SK-N-SH treated with all-trans-retinoic acid at 6 μM for 48 hours (cell line): ENCODE measurements at regions not wholly inside any gene's neighbourhood (a gene's known extent, or its start where the extent isn't known, plus 50 kb on each side); places are given as distances from the start of the nearest gene placed in this dataset.

ENCODE experiments used
- ATAC-seq: fragments of 200-7000 bp; cut with Tn5 transposase; 3 replicates; pipeline ENCODE4 v1.9.1; 2020; ENCODE audit warnings: mild to moderate bottlenecking, moderate library complexity
- ARNTL ChIP-seq: fragments of 450-650 bp; formaldehyde crosslinking; IDR thresholded peaks from 2 replicates; pipeline ENCODE4 v1.5.0; 2020; ENCODE audit warnings: low read depth, mild to moderate bottlenecking, moderate library complexity, borderline replicate concordance
- BACH2 ChIP-seq: fragments of 250-450 bp; sonication (Bioruptor Pico); IDR thresholded peaks from 2 replicates; pipeline ENCODE4 v1.9.0; 2021; ENCODE audit warnings: mild to moderate bottlenecking, borderline replicate concordance
- CSDC2 ChIP-seq: fragments of 250-450 bp; sonication (Bioruptor Pico); IDR thresholded peaks from 2 replicates; pipeline ENCODE4 v1.5.0; 2020; ENCODE audit warnings: mild to moderate bottlenecking, moderate library complexity
- ESRRG ChIP-seq: fragments of 250-450 bp; sonication (Bioruptor Pico); IDR thresholded peaks from 2 replicates; pipeline ENCODE4 v1.6.1; 2021; ENCODE audit warnings: mild to moderate bottlenecking
- GLIS3 ChIP-seq: fragments of 250-450 bp; sonication (Bioruptor Pico); IDR thresholded peaks from 2 replicates; pipeline ENCODE4 v1.5.0; 2020; ENCODE audit warnings: mild to moderate bottlenecking, moderate library complexity
- ISL1 ChIP-seq: fragments of 250-450 bp; sonication (Bioruptor Pico); IDR thresholded peaks from 2 replicates; pipeline ENCODE4 v2.1.2; 2022; ENCODE audit warnings: mild to moderate bottlenecking, moderate library complexity
- OSR1 ChIP-seq: fragments of 250-450 bp; sonication (Bioruptor Pico); IDR thresholded peaks from 2 replicates; pipeline ENCODE4 v1.8.0; 2022; ENCODE audit warnings: moderate library complexity, mild to moderate bottlenecking, inconsistent platforms
- PPARA ChIP-seq: fragments of 250-450 bp; sonication (Bioruptor Pico); IDR thresholded peaks from 2 replicates; pipeline ENCODE4 v1.5.0; 2020; ENCODE audit warnings: mild to moderate bottlenecking, borderline replicate concordance
- RARB ChIP-seq: fragments of 250-450 bp; sonication (Bioruptor Pico); IDR thresholded peaks from 2 replicates; pipeline ENCODE4 v1.8.0; 2021; ENCODE audit warnings: mild to moderate bottlenecking, moderate library complexity
- SNAI2 ChIP-seq: fragments of 250-450 bp; sonication (Bioruptor Pico); IDR thresholded peaks from 2 replicates; pipeline ENCODE4 v1.5.0; 2020; ENCODE audit warnings: mild to moderate bottlenecking, moderate library complexity
- TCF4 ChIP-seq: fragments of 250-450 bp; sonication (Bioruptor Pico); IDR thresholded peaks from 2 replicates; pipeline ENCODE4 v1.8.0; 2021; ENCODE audit warnings: mild to moderate bottlenecking, moderate library complexity, borderline replicate concordance
- TOX ChIP-seq: fragments of 250-450 bp; sonication (Bioruptor Pico); IDR thresholded peaks from 2 replicates; pipeline ENCODE4 v1.8.0; 2021; ENCODE audit warnings: mild to moderate bottlenecking, moderate library complexity, borderline replicate concordance
- ZC3H10 ChIP-seq: fragments of 250-450 bp; sonication (Bioruptor Pico); IDR thresholded peaks from 2 replicates; pipeline ENCODE4 v1.5.1; 2021; ENCODE audit warnings: mild to moderate bottlenecking, moderate library complexity
- ZFP3 ChIP-seq: fragments of 250-450 bp; sonication (Bioruptor Pico); IDR thresholded peaks from 2 replicates; pipeline ENCODE4 v1.5.0; 2020; ENCODE audit warnings: mild to moderate bottlenecking, moderate library complexity
- ZFP30 ChIP-seq: fragments of 450-650 bp; formaldehyde crosslinking; IDR thresholded peaks from 2 replicates; pipeline ENCODE4 v1.5.0; 2022; ENCODE audit warnings: mild to moderate bottlenecking, moderate library complexity
- ZNF565 ChIP-seq: fragments of 450-650 bp; formaldehyde crosslinking; conservative IDR thresholded peaks from 2 replicates; pipeline ENCODE4 v1.5.0; 2020; ENCODE audit warnings: low read depth, mild to moderate bottlenecking, moderate library complexity
- ZNF70 ChIP-seq: fragments of 450-650 bp; formaldehyde crosslinking; IDR thresholded peaks from 2 replicates; pipeline ENCODE4 v1.5.0; 2020; ENCODE audit warnings: mild to moderate bottlenecking, moderate library complexity
- ZNF8 ChIP-seq: fragments of 450-650 bp; formaldehyde crosslinking; IDR thresholded peaks from 2 replicates; pipeline ENCODE4 v1.5.0; 2020; ENCODE audit warnings: mild to moderate bottlenecking, moderate library complexity
- TF ChIP-seq, protein P1 (sequence below): fragments of 250-450 bp; sonication (Bioruptor Pico); IDR thresholded peaks from 2 replicates; pipeline ENCODE4 v1.5.1; 2020; ENCODE audit warnings: low read depth, mild to moderate bottlenecking, moderate library complexity
- TF ChIP-seq, protein P2 (sequence below): fragments of 250-450 bp; sonication (Bioruptor Pico); IDR thresholded peaks from 2 replicates; pipeline ENCODE4 v1.5.1; 2021; ENCODE audit warnings: mild to moderate bottlenecking, moderate library complexity
- TF ChIP-seq, protein P3 (sequence below): fragments of 250-450 bp; sonication (Bioruptor Pico); IDR thresholded peaks from 2 replicates; pipeline ENCODE4 v1.8.0; 2020; ENCODE audit warnings: mild to moderate bottlenecking, moderate library complexity, borderline replicate concordance
- TF ChIP-seq, protein P4 (sequence below): fragments of 250-450 bp; sonication (Bioruptor Pico); IDR thresholded peaks from 2 replicates; pipeline ENCODE4 v1.8.0; 2021; ENCODE audit warnings: low read depth, mild to moderate bottlenecking, moderate library complexity, borderline replicate concordance

DNA sequence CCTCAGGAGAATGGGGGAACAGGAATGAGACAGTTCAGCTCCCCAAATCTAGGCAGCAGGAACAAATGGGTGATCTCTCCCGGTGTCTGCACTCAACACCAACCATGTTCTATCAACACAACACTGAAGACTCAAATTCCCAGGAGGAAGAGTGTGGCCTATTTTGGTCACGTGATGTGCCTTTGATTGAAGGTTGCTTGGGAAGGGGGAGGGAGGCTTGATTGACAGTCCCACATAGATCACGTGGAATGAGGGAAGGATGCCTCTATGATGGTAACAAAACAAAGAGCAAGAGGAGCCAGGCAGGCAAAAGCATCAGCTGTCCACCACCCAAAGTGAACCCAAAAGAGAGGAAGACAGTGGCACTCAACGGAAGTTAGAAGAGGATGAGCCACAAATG lies 364.8 kb downstream of the KIF16B start:
- ATAC-seq: no peak

GRCh38 chr20:16206817-16207216 lies 366.4 kb downstream of the KIF16B start:
- ATAC-seq: no peak

More for the DNA sequence above, 364.8 kb downstream of the KIF16B start:
- no peak for TF ChIP-seq ZNF8 (CRISPR knock-in tag)
- TF ChIP-seq ISL1 (CRISPR knock-in tag): no peak
- no peak for TF ChIP-seq ZNF565
- TF ChIP-seq ARNTL (CRISPR knock-in tag): no peak
- TF ChIP-seq, protein P1, sequence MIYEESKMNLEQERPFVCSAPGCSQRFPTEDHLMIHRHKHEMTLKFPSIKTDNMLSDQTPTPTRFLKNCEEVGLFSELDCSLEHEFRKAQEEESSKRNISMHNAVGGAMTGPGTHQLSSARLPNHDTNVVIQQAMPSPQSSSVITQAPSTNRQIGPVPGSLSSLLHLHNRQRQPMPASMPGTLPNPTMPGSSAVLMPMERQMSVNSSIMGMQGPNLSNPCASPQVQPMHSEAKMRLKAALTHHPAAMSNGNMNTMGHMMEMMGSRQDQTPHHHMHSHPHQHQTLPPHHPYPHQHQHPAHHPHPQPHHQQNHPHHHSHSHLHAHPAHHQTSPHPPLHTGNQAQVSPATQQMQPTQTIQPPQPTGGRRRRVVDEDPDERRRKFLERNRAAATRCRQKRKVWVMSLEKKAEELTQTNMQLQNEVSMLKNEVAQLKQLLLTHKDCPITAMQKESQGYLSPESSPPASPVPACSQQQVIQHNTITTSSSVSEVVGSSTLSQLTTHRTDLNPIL (CRISPR knock-in tag): no peak
- no peak for TF ChIP-seq OSR1 (CRISPR knock-in tag)
- TF ChIP-seq, protein P2, sequence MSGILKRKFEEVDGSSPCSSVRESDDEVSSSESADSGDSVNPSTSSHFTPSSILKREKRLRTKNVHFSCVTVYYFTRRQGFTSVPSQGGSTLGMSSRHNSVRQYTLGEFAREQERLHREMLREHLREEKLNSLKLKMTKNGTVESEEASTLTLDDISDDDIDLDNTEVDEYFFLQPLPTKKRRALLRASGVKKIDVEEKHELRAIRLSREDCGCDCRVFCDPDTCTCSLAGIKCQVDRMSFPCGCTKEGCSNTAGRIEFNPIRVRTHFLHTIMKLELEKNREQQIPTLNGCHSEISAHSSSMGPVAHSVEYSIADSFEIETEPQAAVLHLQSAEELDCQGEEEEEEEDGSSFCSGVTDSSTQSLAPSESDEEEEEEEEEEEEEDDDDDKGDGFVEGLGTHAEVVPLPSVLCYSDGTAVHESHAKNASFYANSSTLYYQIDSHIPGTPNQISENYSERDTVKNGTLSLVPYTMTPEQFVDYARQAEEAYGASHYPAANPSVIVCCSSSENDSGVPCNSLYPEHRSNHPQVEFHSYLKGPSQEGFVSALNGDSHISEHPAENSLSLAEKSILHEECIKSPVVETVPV (CRISPR knock-in tag): no peak
- TF ChIP-seq RARB (CRISPR knock-in tag): no peak
- no peak for TF ChIP-seq CSDC2 (CRISPR knock-in tag)
- no peak for TF ChIP-seq BACH2 (CRISPR knock-in tag)
- TF ChIP-seq ZNF70 (CRISPR knock-in tag): no peak
- no peak for TF ChIP-seq GLIS3 (CRISPR knock-in tag)
- no peak for TF ChIP-seq TOX (CRISPR knock-in tag)
- TF ChIP-seq, protein P3, sequence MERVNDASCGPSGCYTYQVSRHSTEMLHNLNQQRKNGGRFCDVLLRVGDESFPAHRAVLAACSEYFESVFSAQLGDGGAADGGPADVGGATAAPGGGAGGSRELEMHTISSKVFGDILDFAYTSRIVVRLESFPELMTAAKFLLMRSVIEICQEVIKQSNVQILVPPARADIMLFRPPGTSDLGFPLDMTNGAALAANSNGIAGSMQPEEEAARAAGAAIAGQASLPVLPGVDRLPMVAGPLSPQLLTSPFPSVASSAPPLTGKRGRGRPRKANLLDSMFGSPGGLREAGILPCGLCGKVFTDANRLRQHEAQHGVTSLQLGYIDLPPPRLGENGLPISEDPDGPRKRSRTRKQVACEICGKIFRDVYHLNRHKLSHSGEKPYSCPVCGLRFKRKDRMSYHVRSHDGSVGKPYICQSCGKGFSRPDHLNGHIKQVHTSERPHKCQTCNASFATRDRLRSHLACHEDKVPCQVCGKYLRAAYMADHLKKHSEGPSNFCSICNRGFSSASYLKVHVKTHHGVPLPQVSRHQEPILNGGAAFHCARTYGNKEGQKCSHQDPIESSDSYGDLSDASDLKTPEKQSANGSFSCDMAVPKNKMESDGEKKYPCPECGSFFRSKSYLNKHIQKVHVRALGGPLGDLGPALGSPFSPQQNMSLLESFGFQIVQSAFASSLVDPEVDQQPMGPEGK (CRISPR knock-in tag): no peak

DNA sequence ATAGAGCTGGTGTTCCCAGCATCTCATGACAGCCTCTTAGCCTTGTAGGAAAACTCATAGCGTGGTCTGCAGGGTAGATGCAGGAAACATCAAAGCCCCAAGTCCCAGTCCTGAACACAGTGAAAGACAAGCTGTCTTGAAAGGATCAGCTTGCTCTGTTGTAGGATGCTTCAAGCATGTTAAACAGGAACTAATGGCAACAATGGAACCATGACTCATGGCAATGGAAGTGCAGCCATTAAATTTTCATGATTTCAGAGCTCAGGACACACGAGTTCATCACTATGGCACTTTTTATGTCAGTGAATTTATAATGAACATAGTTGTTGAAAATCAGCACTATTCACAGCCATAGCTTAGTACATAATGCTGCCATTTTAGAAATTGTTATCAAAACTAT lies 367.7 kb downstream of the KIF16B start:
- TF ChIP-seq RARB (CRISPR knock-in tag): no peak
- ATAC-seq: no peak

More at GRCh38 chr20:16206817-16207216, 366.4 kb downstream of the KIF16B start:
- no peak for TF ChIP-seq TOX (CRISPR knock-in tag)
- TF ChIP-seq ARNTL (CRISPR knock-in tag): no peak
- TF ChIP-seq, protein P2 (CRISPR knock-in tag): no peak
- TF ChIP-seq ZNF8 (CRISPR knock-in tag): no peak
- no peak for TF ChIP-seq TCF4 (CRISPR knock-in tag)
- no peak for TF ChIP-seq OSR1 (CRISPR knock-in tag)
- TF ChIP-seq ZFP3 (CRISPR knock-in tag): no peak
- TF ChIP-seq ESRRG (CRISPR knock-in tag): no peak
- no peak for TF ChIP-seq BACH2 (CRISPR knock-in tag)

GRCh38 chr20:16203096-16203495 lies 370.2 kb downstream of the KIF16B start:
- no peak for ATAC-seq

GRCh38 chr20:16201191-16201590 lies 372.1 kb downstream of the KIF16B start:
- no peak for ATAC-seq
- no peak for TF ChIP-seq TCF4 (CRISPR knock-in tag)
- TF ChIP-seq GLIS3 (CRISPR knock-in tag): no peak
- no peak for TF ChIP-seq OSR1 (CRISPR knock-in tag)

More at GRCh38 chr20:16203096-16203495, 370.2 kb downstream of the KIF16B start:
- TF ChIP-seq BACH2 (CRISPR knock-in tag): no peak
- no peak for TF ChIP-seq OSR1 (CRISPR knock-in tag)
- no peak for TF ChIP-seq RARB (CRISPR knock-in tag)
- no peak for TF ChIP-seq ESRRG (CRISPR knock-in tag)
- TF ChIP-seq ZNF70 (CRISPR knock-in tag): no peak
- TF ChIP-seq SNAI2: no peak

GRCh38 chr20:16197696-16198095 lies 375.6 kb downstream of the KIF16B start:
- no peak for ATAC-seq
- TF ChIP-seq GLIS3 (CRISPR knock-in tag): no peak
- no peak for TF ChIP-seq ZFP30 (CRISPR knock-in tag)
- TF ChIP-seq OSR1 (CRISPR knock-in tag): no peak
- no peak for TF ChIP-seq ZFP3 (CRISPR knock-in tag)
- TF ChIP-seq, protein P4, sequence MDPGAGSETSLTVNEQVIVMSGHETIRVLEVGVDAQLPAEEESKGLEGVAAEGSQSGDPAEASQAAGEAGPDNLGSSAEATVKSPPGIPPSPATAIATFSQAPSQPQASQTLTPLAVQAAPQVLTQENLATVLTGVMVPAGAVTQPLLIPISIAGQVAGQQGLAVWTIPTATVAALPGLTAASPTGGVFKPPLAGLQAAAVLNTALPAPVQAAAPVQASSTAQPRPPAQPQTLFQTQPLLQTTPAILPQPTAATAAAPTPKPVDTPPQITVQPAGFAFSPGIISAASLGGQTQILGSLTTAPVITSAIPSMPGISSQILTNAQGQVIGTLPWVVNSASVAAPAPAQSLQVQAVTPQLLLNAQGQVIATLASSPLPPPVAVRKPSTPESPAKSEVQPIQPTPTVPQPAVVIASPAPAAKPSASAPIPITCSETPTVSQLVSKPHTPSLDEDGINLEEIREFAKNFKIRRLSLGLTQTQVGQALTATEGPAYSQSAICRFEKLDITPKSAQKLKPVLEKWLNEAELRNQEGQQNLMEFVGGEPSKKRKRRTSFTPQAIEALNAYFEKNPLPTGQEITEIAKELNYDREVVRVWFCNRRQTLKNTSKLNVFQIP (CRISPR knock-in tag): no peak
- no peak for TF ChIP-seq PPARA (CRISPR knock-in tag)
- TF ChIP-seq ZC3H10 (CRISPR knock-in tag): no peak
- TF ChIP-seq, protein P1 (CRISPR knock-in tag): no peak
